Muscle layer of colon (tissue), 2 donors: ENCODE measurements at regions not wholly inside any gene's neighbourhood (a gene's known extent, or its start where the extent isn't known, plus 50 kb on each side); places are given as distances from the start of the nearest gene placed in this dataset.

ENCODE experiments used
- H3K27ac ChIP-seq: one replicate; pipeline ENCODE4 v1.7.0; 2013; ENCODE audit warnings: low read depth, mild to moderate bottlenecking, low read length, moderate library complexity
- H3K27me3 ChIP-seq, 2 donors: one replicate each; pipeline ENCODE4 v1.7.0; 2013; ENCODE audit warnings: low read length in 2 of 2, mild to moderate bottlenecking in 2 of 2; ENCODE audit not compliant: insufficient read depth in 2 of 2, control insufficient read depth in 1 of 2
- H3K36me3 ChIP-seq: one replicate; pipeline ENCODE4 v1.7.0; 2013; ENCODE audit warnings: mild to moderate bottlenecking, low read length; ENCODE audit not compliant: insufficient read depth
- H3K4me1 ChIP-seq: one replicate; pipeline ENCODE4 v1.7.0; 2013; ENCODE audit warnings: mild to moderate bottlenecking, low read length; ENCODE audit not compliant: insufficient read depth
- H3K4me3 ChIP-seq, 2 donors: one replicate each; pipeline ENCODE4 v1.7.0; 2013; ENCODE audit warnings: low read length in 2 of 2, low read depth in 1 of 2, mild to moderate bottlenecking in 1 of 2, moderate library complexity in 1 of 2
- H3K9ac ChIP-seq: one replicate; pipeline ENCODE4 v1.7.0; 2013; ENCODE audit warnings: low read length
- H3K9me3 ChIP-seq: one replicate; pipeline ENCODE4 v1.7.0; 2013; ENCODE audit warnings: mild to moderate bottlenecking, low read length
- donor health status: abdominal sarcoma.
- donor health status: Adenocarcinoma of cecum.

DNA sequence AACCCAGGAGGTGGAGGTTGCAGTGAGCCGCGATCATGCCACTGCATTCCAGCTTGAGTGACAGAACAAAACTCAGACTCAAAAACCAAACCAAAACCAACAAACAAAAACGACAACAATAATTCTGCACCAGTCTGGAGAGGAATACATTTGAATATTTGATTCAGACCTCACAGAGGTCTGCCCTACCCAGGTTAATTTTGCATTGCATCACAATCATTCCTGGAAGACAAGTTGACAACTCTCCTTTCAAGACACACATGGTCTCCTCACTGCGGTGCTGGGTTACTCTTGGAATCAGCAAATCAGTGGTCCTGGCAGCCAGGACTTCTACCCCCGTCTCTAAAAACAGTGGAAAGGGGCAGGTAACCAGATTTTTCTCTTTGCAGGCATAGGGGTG is 79.9 kb upstream of the TMTC4 start:
- no peak overlapping the region for H3K27ac ChIP-seq
- H3K9ac ChIP-seq: no peak overlapping the region
- H3K9me3 ChIP-seq: no peaks in the 10 kb centered on the region
- no peaks in the 10 kb centered on the region for H3K27me3 ChIP-seq
- no peak overlapping the region for H3K4me3 ChIP-seq
- no peaks in the 10 kb centered on the region for H3K36me3 ChIP-seq
- H3K4me1 ChIP-seq: no peaks in the 10 kb centered on the region

DNA sequence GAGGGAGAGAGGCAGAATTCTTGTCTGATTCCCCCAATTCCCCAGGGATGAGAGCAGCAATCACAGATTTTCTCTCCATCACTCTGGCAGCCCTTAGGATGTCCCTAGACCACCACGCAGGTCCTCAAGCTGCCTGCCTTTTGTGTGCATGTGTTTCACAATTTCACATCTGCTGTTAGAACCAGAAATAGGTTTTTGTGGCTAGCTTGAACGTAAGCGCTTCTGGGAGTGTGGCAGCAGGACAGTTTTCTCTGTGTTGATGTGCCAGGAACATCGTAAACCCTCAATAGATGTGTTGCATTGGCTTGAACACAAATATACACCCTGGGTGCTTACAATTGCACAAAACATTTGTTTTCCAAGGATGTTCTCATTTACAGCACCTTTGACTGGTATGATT is 78.8 kb upstream of the TMTC4 start:
- H3K4me3 ChIP-seq: no peak overlapping the region
- no peaks in the 10 kb centered on the region for H3K36me3 ChIP-seq
- no peaks in the 10 kb centered on the region for H3K27me3 ChIP-seq
- H3K4me1 ChIP-seq: no peaks in the 10 kb centered on the region
- H3K9me3 ChIP-seq: no peaks in the 10 kb centered on the region
- no peak overlapping the region for H3K27ac ChIP-seq
- H3K9ac ChIP-seq: no peak overlapping the region

DNA sequence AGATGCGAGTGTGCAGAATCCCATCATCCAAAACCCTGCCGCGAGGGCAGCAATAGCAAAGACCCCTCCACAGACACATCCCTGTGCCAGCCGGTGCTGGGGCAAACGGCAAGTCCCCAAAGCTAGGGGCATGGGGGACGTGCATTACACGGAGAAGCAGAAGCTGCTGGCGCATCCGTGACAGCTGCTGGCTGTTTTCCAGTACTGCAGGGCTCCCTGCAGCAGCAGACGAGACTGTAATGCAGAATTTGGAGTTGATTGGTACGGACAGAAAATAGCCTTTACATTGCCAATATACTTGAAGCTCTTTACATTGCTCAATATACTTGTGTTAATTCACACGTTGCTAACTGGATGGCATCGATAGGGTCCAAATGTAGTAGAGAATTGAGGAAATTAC is 77.2 kb upstream of the TMTC4 start:
- no peaks in the 10 kb centered on the region for H3K4me1 ChIP-seq
- no peak overlapping the region for H3K9ac ChIP-seq
- no peak overlapping the region for H3K27ac ChIP-seq
- no peaks in the 10 kb centered on the region for H3K9me3 ChIP-seq
- H3K27me3 ChIP-seq: no peaks in the 10 kb centered on the region
- H3K4me3 ChIP-seq: no peak overlapping the region
- no peaks in the 10 kb centered on the region for H3K36me3 ChIP-seq

DNA sequence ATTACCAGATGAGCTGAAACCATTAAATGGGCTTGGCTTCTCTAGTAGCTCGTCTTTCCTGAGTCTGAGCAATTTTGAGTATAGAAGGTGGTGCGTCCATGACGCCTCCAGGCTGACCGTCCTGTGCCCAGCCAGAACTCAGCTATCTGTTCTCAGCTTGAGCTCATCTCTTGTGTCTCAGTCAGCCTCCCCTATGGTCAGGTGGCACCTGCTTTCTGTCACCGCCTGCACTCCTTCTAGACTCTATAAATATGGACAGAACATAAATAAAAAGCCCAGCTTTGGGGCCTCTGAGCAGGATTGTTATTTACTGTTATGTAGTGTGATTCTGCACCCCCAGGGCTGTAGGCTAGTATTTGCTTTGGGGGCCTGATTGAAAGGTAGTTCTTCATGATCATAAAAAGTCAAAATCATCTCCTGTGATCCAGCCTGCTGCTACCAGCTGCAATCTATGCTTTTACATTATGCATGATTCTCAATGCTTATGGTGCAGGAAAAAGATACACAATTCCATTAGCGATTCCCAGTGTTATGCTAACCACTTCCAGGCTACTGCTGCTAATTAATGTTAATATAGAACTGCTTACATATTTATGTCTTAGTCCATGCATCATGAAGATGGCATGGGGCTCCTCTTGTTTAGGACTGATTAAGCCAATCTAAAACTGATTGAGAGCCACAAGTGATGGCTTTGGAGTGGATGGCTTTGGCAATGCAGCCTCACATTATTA is 72.5 kb upstream of the TMTC4 start:
- Histone ChIP-seq H3K9ac (no peak overlapping the region), H3K27ac (no peak overlapping the region), H3K36me3 (no peaks in the 10 kb centered on the region), H3K9me3 (no peaks in the 10 kb centered on the region), H3K4me1 (no peaks in the 10 kb centered on the region), H3K4me3 (no peak overlapping the region), H3K27me3 (no peaks in the 10 kb centered on the region)

DNA sequence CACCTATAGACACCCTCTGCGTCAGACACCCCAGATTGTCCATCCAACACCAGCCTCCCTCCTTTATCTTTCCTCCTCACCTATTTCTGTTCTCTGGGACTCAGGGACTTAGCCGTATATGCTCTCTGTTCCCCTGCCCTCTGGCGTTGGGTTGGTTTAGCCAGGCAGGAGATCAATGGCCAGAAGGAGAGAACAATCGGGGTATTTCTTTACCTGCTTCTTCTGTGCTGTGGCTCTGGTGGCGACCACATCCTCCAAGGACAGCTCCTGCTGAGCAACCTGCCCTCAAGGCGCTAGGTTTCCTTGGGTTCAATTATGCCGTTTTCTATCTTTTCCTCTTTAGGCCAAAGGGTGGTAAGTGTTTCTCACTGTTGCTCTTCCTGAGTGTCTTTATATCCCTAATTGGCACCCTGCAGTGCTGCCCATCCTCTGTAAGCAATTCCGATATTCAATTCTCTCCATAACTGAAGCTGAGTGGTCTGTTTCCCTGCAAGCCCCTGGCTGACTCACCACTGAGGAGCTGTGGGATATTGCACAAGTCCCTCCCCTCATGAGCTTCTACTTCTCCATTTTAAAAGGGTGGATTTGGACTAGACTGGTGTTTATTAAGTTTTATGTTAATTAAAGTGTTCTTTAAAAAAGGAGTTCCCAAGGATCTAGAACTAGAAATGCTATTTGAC is 63.7 kb upstream of the TMTC4 start:
- no peaks in the 10 kb centered on the region for H3K36me3 ChIP-seq
- H3K4me1 ChIP-seq: no peaks in the 10 kb centered on the region
- H3K27ac ChIP-seq: no peak overlapping the region
- H3K9ac ChIP-seq: no peak overlapping the region
- H3K4me3 ChIP-seq: no peak overlapping the region
- H3K27me3 ChIP-seq: no peaks in the 10 kb centered on the region
- no peaks in the 10 kb centered on the region for H3K9me3 ChIP-seq

DNA sequence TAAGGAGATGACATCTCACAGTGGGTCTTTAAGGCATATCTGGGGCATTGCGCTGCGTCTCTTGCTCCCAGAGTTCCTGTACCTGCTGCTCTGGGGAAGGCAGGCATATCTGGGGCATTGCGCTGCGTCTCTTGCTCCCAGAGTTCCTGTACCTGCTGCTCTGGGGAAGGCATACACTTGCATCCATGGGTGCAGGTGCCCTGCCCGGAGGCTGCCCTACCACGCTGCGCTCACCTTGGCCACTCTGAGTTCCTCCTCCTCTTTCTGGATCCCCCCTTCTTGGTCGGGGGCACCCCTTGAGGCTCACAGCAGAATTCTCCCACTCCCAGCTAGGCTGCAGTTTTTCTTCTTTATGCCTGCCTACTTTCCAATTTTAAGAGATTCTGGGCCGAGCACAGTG is 60.9 kb upstream of the TMTC4 start:
- H3K9ac ChIP-seq: no peak overlapping the region
- H3K27ac ChIP-seq: no peak overlapping the region
- no peaks in the 10 kb centered on the region for H3K36me3 ChIP-seq
- H3K27me3 ChIP-seq: no peaks in the 10 kb centered on the region
- no peaks in the 10 kb centered on the region for H3K4me1 ChIP-seq
- no peak overlapping the region for H3K4me3 ChIP-seq
- no peaks in the 10 kb centered on the region for H3K9me3 ChIP-seq

DNA sequence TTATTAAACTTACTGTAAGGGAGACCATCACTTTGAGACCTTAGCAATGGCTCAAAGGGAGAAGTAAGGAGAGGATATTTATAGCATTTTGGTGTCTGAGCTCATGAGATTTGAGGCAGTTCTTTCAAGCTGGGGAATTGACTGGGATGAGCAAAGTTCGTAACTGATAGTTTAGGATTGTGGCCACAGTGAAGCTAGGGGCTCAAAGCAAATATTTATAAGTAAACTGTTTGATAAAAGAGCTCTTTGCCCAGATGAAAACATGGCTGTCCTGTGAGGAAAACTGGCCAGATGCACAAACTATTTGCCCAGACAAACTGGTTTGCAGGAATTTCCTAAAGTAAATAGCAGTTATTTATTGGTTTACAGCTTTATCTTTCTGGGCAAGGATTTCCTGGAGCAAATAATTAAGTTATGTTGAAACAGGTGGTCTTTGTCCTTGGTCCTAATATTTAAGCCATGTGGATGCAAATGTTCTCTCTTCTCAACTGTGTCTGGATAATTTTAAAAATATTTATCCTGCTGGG is 59.7 kb upstream of the TMTC4 start:
- H3K27ac ChIP-seq: no peak overlapping the region
- H3K9me3 ChIP-seq: no peaks in the 10 kb centered on the region
- no peaks in the 10 kb centered on the region for H3K4me1 ChIP-seq
- no peak overlapping the region for H3K4me3 ChIP-seq
- H3K27me3 ChIP-seq: no peaks in the 10 kb centered on the region
- H3K36me3 ChIP-seq: no peaks in the 10 kb centered on the region
- H3K9ac ChIP-seq: no peak overlapping the region

DNA sequence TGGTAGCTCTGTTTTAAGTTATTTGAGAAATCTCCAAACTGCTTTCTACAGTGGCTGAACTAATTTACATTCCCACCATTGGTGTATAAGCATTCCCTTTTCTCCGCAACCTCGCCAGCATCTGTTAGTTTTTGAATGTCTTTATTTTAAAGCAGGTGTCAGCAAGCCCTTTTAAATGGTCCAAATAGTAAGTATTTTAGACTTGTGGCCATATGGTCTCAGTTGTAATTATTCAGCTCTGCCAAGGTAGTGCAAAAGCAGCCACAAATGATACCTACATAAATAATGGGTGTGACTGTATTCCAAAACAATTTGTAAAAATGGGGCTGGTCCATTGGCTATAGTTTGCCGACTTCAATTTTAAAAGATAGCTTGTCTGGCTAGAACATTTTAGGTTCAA is 58.7 kb upstream of the TMTC4 start:
- no peaks in the 10 kb centered on the region for H3K36me3 ChIP-seq
- no peaks in the 10 kb centered on the region for H3K4me1 ChIP-seq
- H3K27ac ChIP-seq: no peak overlapping the region
- H3K4me3 ChIP-seq: no peak overlapping the region
- H3K9ac ChIP-seq: no peak overlapping the region
- H3K27me3 ChIP-seq: no peaks in the 10 kb centered on the region
- H3K9me3 ChIP-seq: no peaks in the 10 kb centered on the region

DNA sequence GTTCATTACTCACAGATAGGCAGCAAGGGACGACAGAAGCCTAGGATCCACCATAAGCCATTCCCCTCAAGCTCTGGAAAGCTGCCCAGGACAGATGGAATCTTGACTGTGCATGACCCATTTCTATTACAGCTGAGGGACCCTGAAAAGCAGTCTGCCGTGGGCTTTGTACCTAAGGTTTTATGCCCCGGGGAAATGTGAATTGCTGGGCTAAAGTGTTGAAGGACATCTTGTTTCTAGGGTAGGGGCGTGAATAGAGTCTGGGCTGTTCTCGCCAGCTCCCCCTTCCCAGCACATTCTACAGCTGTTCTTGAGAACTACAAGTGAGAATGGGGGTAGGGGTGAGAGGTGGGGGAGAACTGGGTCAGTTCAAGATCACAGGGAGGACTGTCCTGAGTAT is 53.6 kb upstream of the TMTC4 start:
- Histone ChIP-seq H3K27ac (no peak overlapping the region), H3K4me1 (no peaks in the 10 kb centered on the region), H3K27me3 (no peaks in the 10 kb centered on the region), H3K4me3 (no peak overlapping the region), H3K9me3 (peaks cover 3% of the 10 kb centered on the region), H3K36me3 (no peaks in the 10 kb centered on the region), H3K9ac (no peak overlapping the region)

DNA sequence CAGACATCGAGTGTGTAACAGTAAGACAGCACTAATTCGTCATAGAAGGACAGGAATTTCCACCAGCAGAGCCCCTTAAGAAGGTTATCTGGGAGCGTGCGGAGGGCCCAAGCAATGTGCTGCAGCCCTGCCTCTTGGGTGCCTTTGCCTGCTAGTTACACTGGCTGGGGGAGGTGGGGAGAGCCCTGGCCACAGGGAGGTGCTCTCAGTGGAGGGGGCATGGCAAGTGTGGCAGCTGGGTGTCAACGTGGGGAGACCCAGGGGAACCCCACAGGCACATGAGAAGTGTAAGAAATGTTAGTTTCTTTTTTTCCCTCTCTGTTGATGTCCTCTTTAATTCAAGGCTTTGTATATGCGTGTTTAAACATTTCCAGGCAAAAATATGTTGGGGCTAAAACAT is 50.9 kb upstream of the TMTC4 start:
- H3K27ac ChIP-seq: no peak overlapping the region
- H3K9me3 ChIP-seq: peaks cover 3% of the 10 kb centered on the region
- no peak overlapping the region for H3K9ac ChIP-seq
- peaks cover 3% of the 10 kb centered on the region for H3K4me1 ChIP-seq
- H3K36me3 ChIP-seq: no peaks in the 10 kb centered on the region
- no peak overlapping the region for H3K4me3 ChIP-seq
- no peaks in the 10 kb centered on the region for H3K27me3 ChIP-seq

DNA sequence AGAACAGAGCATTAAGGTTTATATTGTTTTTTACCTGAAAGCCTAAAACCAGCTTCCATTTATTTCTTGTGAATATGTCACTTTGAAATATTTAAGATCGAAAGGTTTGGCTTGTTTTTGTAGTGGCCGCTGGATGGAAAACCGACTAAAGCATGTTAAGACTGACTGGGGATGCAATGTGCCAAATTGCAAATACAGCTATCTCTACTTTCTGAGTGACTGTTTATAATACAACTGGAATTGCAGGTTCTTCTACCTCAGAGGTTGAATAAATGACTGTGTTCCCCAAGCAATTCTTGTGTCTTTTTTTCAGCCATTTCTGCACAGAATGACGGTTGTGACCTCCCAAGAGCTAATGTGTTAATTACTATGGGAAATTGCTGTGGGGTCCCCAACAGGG is 50.0 kb upstream of the TMTC4 start:
- peaks cover 3% of the 10 kb centered on the region for H3K4me1 ChIP-seq
- no peak overlapping the region for H3K9ac ChIP-seq
- H3K36me3 ChIP-seq: no peaks in the 10 kb centered on the region
- no peak overlapping the region for H3K27ac ChIP-seq
- peaks cover 3% of the 10 kb centered on the region for H3K9me3 ChIP-seq
- no peaks in the 10 kb centered on the region for H3K27me3 ChIP-seq
- H3K4me3 ChIP-seq: no peak overlapping the region
